ENCODE measurements at regions not wholly inside any gene's neighbourhood (a gene's known extent, or its start where the extent isn't known, plus 50 kb on each side); places are given as distances from the start of the nearest gene placed in this dataset.

DNA sequence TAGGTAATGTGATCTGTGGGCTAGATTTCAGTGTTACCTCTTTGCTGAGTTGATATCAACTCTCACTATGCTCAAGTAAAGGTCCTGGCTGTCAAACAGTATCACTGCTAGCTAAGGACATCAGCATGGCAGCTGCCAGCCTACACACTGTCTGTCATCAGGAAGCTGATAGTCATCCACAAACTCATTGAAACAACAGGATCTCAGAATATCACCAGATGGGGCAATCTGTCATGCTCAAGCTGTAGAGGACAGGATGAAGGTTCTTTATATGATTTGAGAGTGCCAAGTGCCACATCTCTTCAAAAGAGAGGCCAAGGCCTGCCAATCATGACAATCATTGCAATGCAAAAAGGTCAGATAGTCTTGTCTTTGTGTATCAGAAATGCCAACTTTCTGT is 811.5 kb upstream of the SEL1L start:
- TF ChIP-seq POLR2AphosphoS5 (IDR thresholded peaks at IDR 0.05; ENCODE audit: low read depth, low read length) (no peak), POLR2A (IDR thresholded peaks at IDR 0.05; ENCODE audit: low read depth, low read length) (no peak), TAF1 (IDR thresholded peaks at IDR 0.05; ENCODE audit: low read depth, low read length) (no peak), PAX5 (IDR thresholded peaks at IDR 0.05; ENCODE audit: insufficient read depth, low read length, severe bottlenecking) (no peak)

All from GM12891 (cell line).